ENCODE measurements at regions not wholly inside any gene's neighbourhood (a gene's known extent, or its start where the extent isn't known, plus 50 kb on each side); places are given as distances from the start of the nearest gene placed in this dataset.

DNA sequence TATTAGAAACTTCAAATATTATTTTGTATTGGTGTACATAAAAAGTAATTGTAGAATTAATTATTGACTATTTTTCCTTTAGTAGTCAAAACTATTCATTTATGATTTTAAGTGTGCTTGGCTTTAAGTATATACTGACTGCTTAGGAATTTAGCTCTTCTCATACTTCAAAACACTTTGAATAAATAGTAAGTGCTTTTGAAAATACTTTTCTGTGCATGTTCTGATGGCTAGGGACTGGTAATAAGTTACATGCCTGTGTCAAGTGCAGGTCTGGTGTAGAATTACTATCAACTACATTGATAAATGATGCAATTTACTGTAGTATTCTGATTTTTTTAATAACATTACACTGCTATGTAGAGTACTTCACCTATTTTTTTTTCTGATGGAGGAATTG is 397.6 kb upstream of the SGO1 start:
- H3K27me3 ChIP-seq (ENCODE audit: control insufficient read depth, insufficient read depth, low read length): no peaks in the 10 kb centered on the region
- ChIA-PET CTCF (no interaction called here), POLR2A (ENCODE audit: unreplicated experiment) (no interaction called here)
- H2BK120ac ChIP-seq (ENCODE audit: low read depth, low read length): no peak overlapping the region
- in situ Hi-C loops (cut with MboI; ENCODE audit: low sequenced_read_pairs) (no loop called here), intact Hi-C loops (cut with micrococcal nuclease) (no loop called here), dilution Hi-C loops (cut with HindIII; ENCODE audit: low sequenced_read_pairs, unreplicated experiment) (no loop called here)
- no peak overlapping the region for H3K9ac ChIP-seq (ENCODE audit: low read depth, low read length)
- H3K4ac ChIP-seq (ENCODE audit: low read depth, low read length): no peak overlapping the region
- ATAC-seq (ENCODE audit: low read depth) (no peak), DNase-seq (no peak)
- H3K14ac ChIP-seq (replicated peaks; ENCODE audit: low read depth, low read length): no peak overlapping the region
- H2AK5ac ChIP-seq (ENCODE audit: low read depth, low read length): no peak overlapping the region
- no peak for TF ChIP-seq SMC3 (IDR thresholded peaks at IDR 0.05; ENCODE audit: low read depth, low read length)
- no peak for TF ChIP-seq CTCF (conservative IDR thresholded peaks at IDR 0.05; ENCODE audit: low read depth, low read length)
- TF ChIP-seq ELK1 (IDR thresholded peaks at IDR 0.05; ENCODE audit: borderline replicate concordance, low read depth, low read length): no peak
- TF ChIP-seq MXI1 (IDR thresholded peaks at IDR 0.05; ENCODE audit: borderline replicate concordance, low read depth, low read length): no peak
- no peak for TF ChIP-seq CHD1 (IDR thresholded peaks at IDR 0.05; ENCODE audit: low read depth, low read length)
- TF ChIP-seq FOS (IDR thresholded peaks at IDR 0.05; ENCODE audit: low read depth, low read length): no peak
- TF ChIP-seq POLR2A (IDR thresholded peaks at IDR 0.05; ENCODE audit: low read depth, low read length): no peak
- TF ChIP-seq BHLHE40 (IDR thresholded peaks at IDR 0.05; ENCODE audit: low read depth, low read length): no peak
- no peak for TF ChIP-seq MAZ (IDR thresholded peaks at IDR 0.05; ENCODE audit: borderline replicate concordance, low read depth, low read length)
- H3K9me3 ChIP-seq (ENCODE audit: control insufficient read depth, insufficient read depth, low read length): no peaks in the 10 kb centered on the region
- H3K9me1 ChIP-seq (ENCODE audit: insufficient read depth, low read length): no peaks in the 10 kb centered on the region
- no TSS peak for BruUV-seq (replicated peaks)
- H3K56ac ChIP-seq (ENCODE audit: extremely low read depth, insufficient read depth, low read length): no peak overlapping the region
- H3K79me1 ChIP-seq (ENCODE audit: low read depth in 1 of 2, low read length in 2 of 2): no peaks in the 10 kb centered on the region
- H3K4me3 ChIP-seq (ENCODE audit: insufficient read depth, low read depth, low read length): no peak overlapping the region
- no peak overlapping the region for H4K8ac ChIP-seq (ENCODE audit: low read depth in 2 of 2, low read length in 2 of 2)
- no peaks in the 10 kb centered on the region for H4K20me1 ChIP-seq (ENCODE audit: insufficient read depth, low read length)
- H4K5ac ChIP-seq (ENCODE audit: low read depth, low read length): no peak overlapping the region
- no peak overlapping the region for H3K4me2 ChIP-seq (ENCODE audit: low read depth, low read length)
- H3K4me1 ChIP-seq (ENCODE audit: control insufficient read depth, insufficient read depth, low read length): no peaks in the 10 kb centered on the region
- H2AFZ ChIP-seq (replicated peaks; ENCODE audit: low read length, poor library complexity): no peak overlapping the region
- H2BK15ac ChIP-seq (ENCODE audit: low read depth, low read length): no peak overlapping the region
- H2AK9ac ChIP-seq (replicated peaks; ENCODE audit: low read depth, low read length, poor library complexity): no peak overlapping the region
- no peak overlapping the region for H4K91ac ChIP-seq (ENCODE audit: insufficient read depth, low read depth, low read length)
- no peak overlapping the region for H3K23ac ChIP-seq (ENCODE audit: low read depth, low read length)
- no peak overlapping the region for H3K18ac ChIP-seq (ENCODE audit: low read depth, low read length)
- H2BK5ac ChIP-seq (ENCODE audit: low read depth, low read length, poor library complexity, severe bottlenecking): no peak overlapping the region
- H3K27ac ChIP-seq (ENCODE audit: insufficient read depth, low read length): no peak overlapping the region
- no peak overlapping the region for H2BK20ac ChIP-seq (ENCODE audit: low read depth, low read length)
- no peaks in the 10 kb centered on the region for H3K36me3 ChIP-seq (ENCODE audit: control insufficient read depth, insufficient read depth, low read length)
